ENCODE measurements at regions not wholly inside any gene's neighbourhood (a gene's known extent, or its start where the extent isn't known, plus 50 kb on each side); places are given as distances from the start of the nearest gene placed in this dataset.

DNA sequence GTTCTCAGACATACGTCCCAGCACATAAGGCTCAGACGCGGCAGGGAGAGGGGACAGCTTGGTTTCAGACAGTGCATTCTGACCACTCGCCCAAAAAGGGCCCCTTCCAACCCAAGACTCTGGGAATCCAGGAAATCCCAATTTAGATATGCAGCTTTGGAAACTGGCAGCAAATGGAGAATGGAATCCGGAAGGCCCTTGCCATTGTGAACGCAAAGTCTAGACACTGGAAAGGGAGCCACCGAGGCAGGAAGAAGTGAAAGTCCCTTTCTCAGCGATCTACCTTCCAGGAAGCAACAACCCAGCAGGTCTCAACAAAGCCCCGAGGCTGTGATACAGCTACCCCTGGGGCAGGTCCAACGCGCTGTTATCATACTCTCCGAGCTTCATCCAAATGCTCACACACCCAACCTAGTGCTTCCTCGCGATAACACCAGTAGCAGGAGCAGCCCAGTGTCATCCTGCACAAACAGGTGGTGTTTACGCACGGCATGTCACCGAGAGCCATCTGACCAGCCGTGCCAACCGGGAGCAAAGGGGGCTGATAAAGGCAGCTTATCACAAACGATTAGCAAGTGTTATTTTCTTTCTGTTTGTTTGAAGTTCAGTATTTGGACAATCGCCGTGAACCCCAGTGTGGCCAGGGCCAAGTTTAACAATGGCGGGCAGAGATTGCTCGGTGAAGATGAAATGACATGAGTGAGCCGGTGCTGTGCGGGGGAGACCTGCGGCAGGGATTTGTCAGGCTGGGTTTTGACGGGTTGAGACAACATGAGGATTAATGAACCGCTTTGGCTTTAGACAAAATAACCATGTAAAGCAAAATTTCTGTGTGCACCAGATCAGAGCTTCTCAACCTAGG is 240.6 kb downstream of the FOXL1 start:
- DNase-seq (ENCODE audit: extremely low spot score, insufficient read length, low read depth) (no peak), FAIRE-seq (no peak)

DNA sequence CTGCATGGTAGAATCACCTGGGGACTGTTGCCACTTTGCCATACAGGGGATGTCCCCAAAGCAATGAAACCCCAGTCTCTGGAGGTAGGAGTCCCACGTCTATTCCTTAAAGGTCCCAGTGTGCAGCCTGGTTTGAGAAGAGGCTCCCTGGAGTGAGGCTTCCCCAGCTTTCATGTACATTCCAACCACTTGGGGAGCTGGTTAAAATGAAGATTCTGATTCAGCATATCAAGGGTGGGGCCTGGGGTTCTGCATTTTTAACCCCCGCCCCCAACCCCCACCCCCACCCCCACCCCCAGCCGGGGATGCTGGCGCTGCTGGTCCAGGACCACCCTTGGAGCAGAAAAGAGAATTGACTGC is 241.2 kb downstream of the FOXL1 start:
- DNase-seq (ENCODE audit: extremely low spot score, insufficient read length, low read depth) (no peak), FAIRE-seq (no peak)

DNA sequence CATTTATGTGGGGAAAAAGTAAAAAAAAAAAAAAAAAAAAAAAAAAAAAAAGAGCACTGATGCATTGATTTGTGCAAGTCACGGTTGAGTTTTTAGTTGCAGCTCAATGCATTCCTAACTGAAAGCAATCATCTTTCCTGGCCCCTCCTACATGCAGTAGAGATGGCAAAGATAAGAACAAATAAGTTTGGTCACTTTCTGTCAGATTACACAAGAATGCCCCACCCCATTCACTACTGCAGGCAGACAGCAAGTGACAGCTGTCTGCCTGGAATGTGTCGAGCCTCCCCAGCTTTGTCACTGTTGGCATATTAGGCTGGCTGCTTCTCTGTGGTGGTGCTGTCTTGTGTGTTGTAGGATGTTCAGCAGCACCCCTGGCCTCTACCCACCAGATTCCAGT is 243.5 kb downstream of the FOXL1 start:
- no peak for DNase-seq (ENCODE audit: extremely low spot score, insufficient read length, low read depth)
- no peak for FAIRE-seq

DNA sequence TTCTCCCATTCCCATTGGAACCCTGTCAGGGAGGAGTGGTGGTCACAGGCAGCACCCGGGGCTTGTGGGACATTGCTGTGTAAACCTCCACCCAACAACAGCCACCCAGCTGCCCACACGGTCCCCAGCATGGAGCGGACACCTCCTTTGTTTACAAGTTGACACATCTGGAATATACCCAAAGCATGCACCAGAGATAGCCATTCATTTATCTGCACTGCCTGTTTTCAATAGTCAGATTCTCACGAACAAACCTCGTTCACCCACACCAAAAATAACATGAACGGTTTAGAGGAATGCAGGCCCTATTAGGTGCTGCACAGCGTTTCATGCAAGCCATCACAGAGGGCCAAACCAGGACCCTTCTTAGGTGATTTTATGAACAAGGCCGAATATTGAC is 244.8 kb downstream of the FOXL1 start:
- DNase-seq (ENCODE audit: extremely low spot score, insufficient read length, low read depth) (no peak), FAIRE-seq (no peak)

DNA sequence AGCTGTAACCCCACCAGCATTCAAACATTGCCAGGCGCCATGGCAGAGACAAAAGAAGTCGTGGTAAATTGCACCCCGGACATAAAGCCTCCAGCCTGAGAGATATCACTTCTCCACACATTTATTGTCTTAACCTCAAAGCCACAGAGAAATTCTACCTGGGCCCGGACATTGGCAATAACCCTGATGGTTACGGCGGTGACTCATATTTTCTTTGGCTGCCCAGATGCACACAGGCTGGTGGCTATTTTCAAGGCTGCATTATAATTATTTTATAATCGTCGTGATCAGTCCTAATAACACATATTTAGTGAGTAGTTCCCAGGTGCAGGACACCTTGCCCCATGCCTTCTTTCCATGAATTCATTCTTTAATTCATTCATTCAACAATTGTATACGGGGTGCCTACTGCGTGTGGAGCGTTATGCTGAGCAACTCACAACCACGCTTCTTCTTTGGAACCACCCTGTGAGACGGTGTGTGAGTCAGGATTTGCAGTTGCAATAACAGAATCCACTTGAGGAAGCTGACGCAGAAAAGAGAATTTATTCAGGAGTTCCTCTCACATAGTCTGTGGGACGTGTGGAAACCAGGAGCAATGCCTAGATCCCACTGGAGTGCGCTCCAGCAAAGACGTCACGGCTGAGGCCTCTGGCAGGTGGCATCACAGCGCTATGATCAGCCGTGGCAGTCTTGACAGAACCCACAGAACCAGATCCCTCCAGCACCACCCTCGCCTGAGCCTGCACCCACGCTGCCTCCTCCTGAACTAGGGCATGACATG is 245.7 kb downstream of the FOXL1 start:
- no peak for DNase-seq (ENCODE audit: extremely low spot score, insufficient read length, low read depth)
- no peak for FAIRE-seq

DNA sequence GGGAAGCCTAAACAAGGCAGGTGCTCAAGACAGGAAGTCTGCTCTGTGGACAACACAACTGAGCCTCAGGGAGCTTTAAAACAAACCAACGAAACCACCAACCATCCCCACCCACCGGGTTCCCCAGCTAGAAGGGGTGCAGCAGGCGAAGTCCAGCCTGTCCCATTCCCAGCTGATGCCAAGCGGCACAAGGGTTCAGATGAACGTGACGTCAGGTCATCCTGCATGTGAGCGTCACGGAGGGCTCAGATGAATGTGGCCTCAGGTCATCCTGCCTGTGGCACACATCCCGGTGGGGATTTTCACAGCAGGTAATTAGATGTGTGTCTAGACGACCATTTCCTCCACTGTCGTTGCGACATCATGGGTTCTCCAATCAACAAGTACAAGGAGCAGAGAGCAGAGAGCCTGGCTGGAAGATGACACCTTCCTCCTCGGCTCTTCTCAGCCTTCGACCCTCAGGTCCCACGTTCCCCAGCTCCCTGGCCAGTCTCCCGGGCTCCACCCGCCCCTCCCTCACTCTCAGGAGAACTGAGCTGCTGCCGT is 246.5 kb downstream of the FOXL1 start:
- FAIRE-seq (no peak), DNase-seq (ENCODE audit: extremely low spot score, insufficient read length, low read depth) (no peak)

DNA sequence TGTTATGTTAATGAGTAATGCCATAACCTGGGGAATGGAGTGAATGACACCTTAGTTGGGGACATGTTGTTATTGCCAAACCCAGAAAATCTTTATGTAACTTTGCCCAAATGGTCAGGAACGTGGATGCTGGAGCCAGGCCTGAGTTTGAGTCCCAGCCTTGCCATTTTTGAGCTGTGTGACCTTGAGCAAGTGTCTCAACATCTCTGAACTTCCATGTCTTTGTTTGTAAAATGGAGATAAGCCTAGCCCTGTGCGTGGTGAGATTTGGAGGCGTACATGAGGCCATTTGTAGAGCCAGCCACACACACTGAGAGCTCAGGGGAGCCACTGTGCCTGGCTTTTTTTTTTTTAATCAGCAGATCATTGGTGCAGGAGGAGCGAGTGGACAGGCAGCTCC is 247.3 kb downstream of the FOXL1 start:
- DNase-seq (ENCODE audit: extremely low spot score, insufficient read length, low read depth) (no peak), FAIRE-seq (no peak)

DNA sequence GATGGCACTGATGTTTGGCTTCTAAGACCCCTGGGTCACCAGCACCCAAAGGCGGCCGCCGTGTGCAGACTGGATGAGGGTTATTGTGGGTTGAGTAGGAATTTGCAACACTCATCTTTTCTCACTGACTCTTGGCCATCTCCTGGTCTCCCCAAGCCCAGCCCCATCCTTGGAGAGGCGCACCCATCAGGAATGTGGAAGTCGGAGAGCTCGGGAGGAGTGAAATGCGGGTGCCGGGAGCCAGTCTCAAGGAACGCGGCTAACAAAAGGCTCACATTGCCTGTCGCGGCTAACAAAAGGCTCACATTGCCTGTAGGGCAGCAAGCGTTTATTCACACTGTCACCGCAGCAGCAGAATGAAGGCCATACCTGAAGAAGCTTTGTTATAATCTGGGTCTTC is 248.6 kb downstream of the FOXL1 start:
- no peak for FAIRE-seq

DNA sequence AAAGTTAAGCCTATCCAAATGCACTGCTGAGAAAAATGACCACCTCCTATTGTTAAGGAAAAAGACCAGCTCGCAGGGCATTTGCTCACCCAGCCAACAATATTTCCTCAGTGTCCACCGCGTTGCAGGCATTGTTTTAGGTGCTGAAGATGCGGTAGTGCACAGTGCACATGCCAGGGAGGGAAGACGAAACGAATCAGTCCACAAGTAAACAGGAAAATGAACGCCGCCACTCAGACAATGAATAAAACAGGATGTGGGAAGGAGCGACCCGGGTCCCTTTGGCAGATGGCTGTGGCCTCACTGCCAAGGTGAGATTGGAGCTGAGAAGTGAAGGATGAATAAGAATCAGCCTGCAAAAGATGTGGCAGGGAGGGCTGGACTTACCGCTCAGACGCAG is 249.2 kb downstream of the FOXL1 start:
- no peak for DNase-seq (ENCODE audit: extremely low spot score, insufficient read length, low read depth)
- FAIRE-seq: no peak

More for the DNA sequence above, 248.6 kb downstream of the FOXL1 start:
- DNase-seq (ENCODE audit: extremely low spot score, insufficient read length, low read depth): no peak

DNA sequence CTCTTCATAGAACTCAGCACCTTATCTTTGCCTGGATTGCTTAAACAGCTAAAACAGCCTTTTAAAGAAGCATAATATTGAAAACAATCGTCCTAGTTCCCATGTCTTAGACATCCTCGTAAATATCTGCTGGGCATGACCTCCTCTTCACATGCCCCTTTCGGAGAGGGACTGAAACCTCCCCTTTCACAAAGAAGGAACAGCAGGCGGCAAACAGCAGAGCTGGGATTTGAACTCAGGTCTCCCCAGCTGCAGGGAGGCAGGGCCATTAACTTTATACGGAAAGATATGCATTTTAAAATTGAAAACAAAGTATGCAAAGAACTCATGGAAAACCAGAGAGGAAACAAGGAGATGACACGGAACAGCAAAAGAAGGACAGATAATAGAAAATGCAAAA is 249.9 kb downstream of the FOXL1 start:
- DNase-seq (ENCODE audit: extremely low spot score, insufficient read length, low read depth) (no peak), FAIRE-seq (no peak)

DNA sequence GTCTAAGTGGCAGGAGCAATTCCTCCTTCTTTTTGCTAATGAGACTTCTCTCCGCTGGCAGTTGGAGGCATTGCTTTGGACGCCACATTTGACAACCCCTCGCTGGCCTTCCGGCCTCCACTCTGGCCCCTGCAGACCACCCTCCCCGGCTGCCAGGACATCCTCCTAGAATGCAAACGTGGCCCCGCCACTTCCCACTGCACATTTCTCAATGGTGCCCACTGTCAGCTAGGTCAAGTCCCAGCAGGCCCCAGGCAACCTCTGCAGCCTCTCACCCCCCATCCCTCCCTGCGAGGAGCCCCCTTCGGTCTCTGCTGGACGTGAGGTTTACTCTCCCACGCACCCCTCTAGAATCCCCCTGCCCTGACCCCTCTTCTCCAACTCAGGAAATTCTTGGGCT is 250.3 kb downstream of the FOXL1 start:
- no peak for FAIRE-seq
- DNase-seq (ENCODE audit: extremely low spot score, insufficient read length, low read depth): no peak

DNA sequence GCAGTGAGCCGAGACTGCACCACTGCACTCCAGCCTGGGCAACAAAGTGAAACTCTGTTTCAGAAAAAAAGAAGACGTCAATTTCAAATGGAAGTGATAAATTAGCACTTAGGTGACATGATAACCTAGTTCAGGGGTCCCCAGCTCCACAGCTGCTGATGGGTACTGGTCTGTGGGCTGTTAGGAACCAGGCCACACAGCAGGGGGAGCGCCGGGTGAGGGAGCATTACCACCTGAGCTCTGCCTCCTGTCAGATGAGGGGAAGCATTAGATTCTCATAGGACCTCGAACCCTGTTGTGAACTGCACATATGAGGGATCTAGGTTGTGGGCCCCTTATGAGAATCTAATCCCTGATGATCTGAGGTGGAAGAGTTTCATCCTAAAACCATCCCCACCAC is 253.0 kb downstream of the FOXL1 start:
- FAIRE-seq (no peak), DNase-seq (ENCODE audit: extremely low spot score, insufficient read length, low read depth) (no peak)

DNA sequence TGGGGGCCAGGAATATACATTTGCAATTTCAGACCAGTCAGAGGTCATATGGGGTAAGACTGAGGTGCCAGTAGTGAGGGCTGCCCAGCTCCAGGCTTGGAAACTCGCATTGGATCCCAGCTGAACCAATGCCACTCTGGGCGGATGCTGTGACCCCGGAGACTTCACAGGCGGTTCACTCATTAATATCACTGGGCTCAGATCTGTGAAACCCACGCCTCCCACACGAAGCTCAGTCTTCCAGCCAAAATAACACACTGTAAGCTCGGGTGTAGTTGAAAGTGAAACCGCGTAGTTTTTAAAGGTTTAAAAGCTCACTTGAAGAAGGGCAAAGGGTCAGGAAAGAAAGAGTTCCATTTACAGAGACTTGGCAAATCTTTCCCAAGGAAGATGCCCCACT is 254.8 kb downstream of the FOXL1 start:
- no peak for DNase-seq (ENCODE audit: extremely low spot score, insufficient read length, low read depth)
- FAIRE-seq: no peak

DNA sequence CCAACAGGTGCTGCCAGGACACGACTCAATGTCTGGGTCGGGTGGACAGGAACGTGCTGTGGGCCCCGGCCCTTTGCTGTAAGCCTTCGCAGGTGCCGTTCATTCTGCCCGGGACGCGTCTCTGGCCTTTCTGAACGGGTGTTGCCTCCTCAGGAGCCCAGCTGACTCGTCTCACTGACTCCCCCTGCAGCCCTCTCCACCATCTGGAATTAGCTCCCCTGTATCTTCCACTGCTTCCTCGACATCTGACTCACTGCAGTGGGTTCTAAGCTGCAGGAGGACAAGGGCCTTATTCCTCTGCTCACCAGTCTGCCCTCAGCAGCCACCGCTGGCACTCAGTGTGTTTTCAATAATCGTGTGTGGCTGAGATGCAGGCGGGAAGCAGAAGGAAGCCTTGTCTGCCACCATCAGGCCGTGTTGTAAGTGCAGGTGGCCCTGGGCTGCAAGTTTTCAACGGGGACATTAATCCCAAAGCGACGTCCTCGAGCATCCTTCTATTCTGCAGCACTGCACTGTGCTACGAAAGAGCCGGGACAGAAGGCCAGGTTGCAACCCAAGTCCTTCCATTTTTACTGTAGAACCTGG is 256.2 kb downstream of the FOXL1 start:
- FAIRE-seq (no peak), DNase-seq (ENCODE audit: extremely low spot score, insufficient read length, low read depth) (no peak)

DNA sequence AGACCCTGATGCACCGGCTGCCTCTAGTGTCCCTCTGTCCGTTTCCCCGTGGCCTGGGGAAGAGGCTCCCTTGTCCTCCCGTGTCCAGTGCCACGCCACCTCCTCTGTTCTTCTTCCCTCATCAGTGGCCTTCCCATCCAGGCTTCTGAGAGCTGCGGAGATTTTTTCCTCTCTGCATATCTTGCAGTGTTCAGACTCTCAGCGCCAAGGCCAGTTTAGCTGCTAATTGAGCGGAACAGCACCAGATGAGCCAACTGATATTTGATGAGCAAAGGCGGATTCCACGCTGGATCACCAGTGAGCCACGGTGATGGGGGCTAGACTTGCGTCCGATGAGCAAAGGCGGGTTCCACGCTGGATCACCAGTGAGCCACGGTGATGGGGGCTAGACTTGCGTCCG is 257.6 kb downstream of the FOXL1 start:
- DNase-seq (ENCODE audit: extremely low spot score, insufficient read length, low read depth) (no peak), FAIRE-seq (no peak)

DNA sequence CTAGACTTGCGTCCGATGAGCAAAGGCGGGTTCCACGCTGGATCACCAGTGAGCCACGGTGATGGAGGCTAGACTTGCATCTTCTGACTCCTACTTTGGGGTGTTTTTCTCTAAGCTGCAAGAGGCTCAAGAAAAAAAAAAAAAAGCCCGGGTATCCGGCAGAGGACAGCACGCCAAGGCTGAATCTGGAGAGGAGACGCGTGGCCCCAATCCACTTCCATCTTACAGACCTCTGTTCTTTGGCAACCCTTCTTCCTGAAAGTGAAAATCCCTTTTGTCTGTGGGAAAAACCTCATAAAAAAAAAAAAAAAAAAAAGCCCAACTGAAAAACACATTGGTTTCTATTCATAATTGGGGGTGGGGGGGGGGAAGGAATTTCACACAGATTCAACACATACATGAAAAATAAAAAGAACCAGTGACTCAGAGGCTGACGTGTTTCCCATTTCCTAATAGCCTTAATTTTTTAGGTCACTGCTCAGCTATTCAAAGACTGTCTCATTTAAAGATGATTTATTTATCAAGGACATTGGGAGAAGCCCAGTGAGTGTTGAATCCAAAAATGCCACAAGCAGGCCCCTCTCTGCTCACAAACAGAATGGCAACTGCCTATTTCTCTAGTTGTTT is 258.3 kb downstream of the FOXL1 start:
- FAIRE-seq: no peak
- no peak for DNase-seq (ENCODE audit: extremely low spot score, insufficient read length, low read depth)

DNA sequence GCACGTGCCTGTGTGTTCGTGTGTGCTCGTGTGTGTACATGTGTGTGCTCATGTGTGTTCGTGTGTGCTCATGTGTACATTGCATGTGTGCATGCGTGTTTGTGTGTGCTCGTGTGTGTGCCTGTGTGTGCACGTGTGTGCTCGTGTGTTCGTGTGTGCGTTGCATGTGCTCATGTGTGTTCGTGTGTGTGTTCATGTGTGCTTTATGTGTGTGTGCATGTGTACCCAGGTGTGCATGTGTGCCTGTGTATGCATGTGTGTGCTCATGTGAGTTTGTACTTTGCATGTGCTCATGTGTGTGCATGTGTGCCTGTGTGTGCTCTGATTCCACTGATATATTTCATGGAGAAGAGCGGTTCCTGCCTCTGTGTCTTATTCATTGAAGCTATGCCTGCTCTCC is 265.5 kb downstream of the FOXL1 start:
- FAIRE-seq: no peak

DNA sequence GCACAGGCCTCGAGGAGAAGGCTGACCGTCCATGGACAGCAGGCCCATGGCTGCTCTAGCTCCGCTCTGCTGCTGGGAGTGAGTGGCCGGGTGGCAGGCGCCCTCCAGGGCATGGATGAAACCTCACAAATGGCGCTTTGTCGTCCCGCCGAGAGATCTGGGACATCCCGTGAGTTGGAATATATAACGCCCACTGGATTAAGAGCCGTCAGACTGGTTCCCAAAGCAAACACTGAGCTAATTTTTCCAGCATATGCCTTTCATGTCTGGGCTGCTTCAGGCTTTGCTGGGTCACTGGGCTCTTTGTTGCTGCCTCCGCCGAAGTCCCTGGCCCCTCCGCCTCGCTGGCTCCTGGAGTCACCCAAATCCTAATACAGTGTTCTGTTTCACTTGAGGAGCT is 266.3 kb downstream of the FOXL1 start:
- FAIRE-seq (no peak), DNase-seq (ENCODE audit: extremely low spot score, insufficient read length, low read depth) (no peak)

More for the DNA sequence above, 265.5 kb downstream of the FOXL1 start:
- no peak for DNase-seq (ENCODE audit: extremely low spot score, insufficient read length, low read depth)

DNA sequence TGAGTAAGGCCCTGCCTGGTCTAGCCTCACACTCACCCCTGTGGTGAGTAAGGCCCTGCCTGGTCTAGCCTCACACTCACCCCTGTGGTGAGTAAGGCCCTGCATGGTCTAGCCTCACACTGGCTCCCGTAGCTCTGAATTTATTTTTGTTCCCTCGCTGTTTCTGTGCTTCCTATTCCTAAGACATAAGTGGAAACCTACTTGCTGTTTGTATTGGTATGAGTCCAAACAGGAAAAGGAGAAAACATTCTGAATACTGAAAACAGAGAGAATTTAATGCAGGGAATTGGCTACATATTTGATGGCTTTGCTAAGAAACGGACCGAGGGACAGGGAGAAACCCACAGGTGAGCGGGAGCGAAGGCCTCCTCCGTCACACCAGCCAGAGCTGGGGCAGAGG is 267.8 kb downstream of the FOXL1 start:
- DNase-seq (ENCODE audit: extremely low spot score, insufficient read length, low read depth) (no peak), FAIRE-seq (no peak)

DNA sequence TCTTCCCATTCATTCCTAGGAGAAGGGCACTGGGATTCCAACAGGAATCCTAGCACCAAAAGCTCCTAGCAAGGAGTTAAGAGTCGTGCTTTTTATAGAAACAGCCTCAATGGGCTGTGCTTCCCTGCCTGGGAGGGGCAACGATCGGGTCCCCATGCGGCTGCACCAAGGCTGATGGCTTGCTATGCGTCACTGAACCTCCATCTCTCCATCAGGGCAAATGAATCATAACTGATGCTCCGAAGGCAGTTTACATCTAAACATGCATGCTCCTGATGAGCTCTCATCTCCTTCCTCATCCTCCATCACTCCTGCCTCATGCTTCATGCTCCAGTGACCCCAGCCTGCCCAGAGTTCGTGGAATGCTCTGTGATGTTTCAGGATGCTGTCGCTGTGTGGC is 270.5 kb downstream of the FOXL1 start:
- DNase-seq (ENCODE audit: extremely low spot score, insufficient read length, low read depth) (no peak), FAIRE-seq (no peak)

All from GM18507 (cell line).